GM12891 (cell line): ENCODE measurements at regions not wholly inside any gene's neighbourhood (a gene's known extent, or its start where the extent isn't known, plus 50 kb on each side); places are given as distances from the start of the nearest gene placed in this dataset.

Experiments used
- DNase-seq: peaks from one replicate; pipeline ENCODE4 v3.0.0; 2011; ENCODE audit warnings: low spot score; ENCODE audit not compliant: insufficient read length
- FAIRE-seq: peaks from 2 replicates; lab custom pipeline; 2011; peaks lifted over from hg19 to GRCh38; lab: Jason Lieb, UNC
- PAX5 ChIP-seq: IDR thresholded peaks from 2 replicates; pipeline ENCODE4 v1.6.1; 2011; ENCODE audit warnings: low read length, moderate library complexity, mild to moderate bottlenecking; ENCODE audit not compliant: insufficient read depth, severe bottlenecking
- POLR2A ChIP-seq: IDR thresholded peaks from 2 replicates; pipeline ENCODE4 v1.6.1; 2011; ENCODE audit warnings: low read depth, low read length, control low read depth
- POLR2AphosphoS5 ChIP-seq: IDR thresholded peaks from 2 replicates; pipeline ENCODE4 v1.6.1; 2011; ENCODE audit warnings: low read depth, low read length, control low read depth
- POU2F2 ChIP-seq: IDR thresholded peaks from 2 replicates; pipeline ENCODE4 v1.6.1; 2011; ENCODE audit warnings: low read depth, mild to moderate bottlenecking, control low read depth, low read length, moderate library complexity
- SPI1 ChIP-seq: IDR thresholded peaks from 2 replicates; pipeline ENCODE4 v1.6.1; 2011; ENCODE audit warnings: low read depth, low read length, control low read depth
- TAF1 ChIP-seq: IDR thresholded peaks from 2 replicates; pipeline ENCODE4 v1.6.1; 2011; ENCODE audit warnings: low read depth, low read length, control low read depth

DNA sequence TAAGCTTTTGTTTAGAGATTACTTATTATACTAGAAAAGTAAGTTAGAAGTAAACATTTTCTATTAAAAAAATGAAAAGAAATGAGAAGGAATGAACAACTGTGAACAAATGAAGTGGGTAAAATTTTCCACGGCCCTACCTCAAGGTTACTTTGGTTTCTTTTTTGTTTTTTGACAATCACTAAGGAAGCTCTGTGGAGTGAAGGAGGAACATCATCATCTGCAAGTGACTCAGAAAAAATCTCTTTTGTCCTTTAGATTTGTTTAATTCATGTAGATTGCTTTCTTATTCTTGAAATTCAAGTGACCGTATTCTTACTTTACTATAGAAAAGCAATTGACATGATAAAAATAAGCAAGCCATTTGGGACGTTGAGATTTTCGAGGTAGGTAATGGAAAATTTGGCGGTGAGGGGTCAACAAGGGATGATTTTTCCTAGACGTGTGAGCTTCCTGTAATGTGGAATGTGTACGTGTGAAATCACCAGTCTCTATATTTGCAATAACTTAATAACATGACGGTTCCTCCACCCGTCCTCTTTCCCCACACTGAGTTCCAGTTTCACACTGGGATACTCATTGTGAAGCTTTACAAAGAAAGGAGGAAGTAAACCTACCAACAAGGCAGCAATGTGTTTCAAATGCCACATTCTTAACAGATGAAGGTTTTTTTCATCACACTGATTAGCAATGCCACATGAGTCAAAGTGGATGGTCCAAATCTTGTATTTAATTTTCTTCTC lies 62.3 kb upstream of the EGLN3 start:
- FAIRE-seq (peak; percentile 45), DNase-seq (no peak)
- TF ChIP-seq POLR2AphosphoS5 (no peak), POU2F2 (no peak), SPI1 (no peak), PAX5 (no peak), POLR2A (no peak), TAF1 (no peak)

GRCh38 chr14:34012369-34012768 lies 61.5 kb upstream of the EGLN3 start:
- DNase-seq (no peak), FAIRE-seq (no peak)
- no peak for TF ChIP-seq TAF1
- TF ChIP-seq PAX5: no peak
- TF ChIP-seq SPI1: no peak
- TF ChIP-seq POLR2A: no peak
- no peak for TF ChIP-seq POU2F2
- TF ChIP-seq POLR2AphosphoS5: no peak

DNA sequence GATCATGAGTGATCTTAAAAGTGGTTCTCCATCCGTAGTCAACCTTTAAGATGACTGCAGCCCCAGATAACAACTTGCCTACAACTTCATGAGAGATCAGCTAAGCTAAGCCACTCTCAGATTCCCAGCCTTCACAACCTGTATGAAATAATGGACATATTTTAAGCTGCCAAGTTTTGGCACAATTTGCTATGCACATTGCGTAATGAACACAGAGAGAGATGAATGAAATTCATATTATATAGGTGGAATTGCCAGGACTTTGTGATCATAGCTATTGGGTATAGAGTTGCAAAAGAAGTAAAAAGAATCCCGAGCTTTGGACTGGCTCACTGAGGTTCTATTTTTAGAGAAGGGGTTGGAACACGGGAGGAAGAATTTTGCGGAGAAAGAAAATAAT lies 59.1 kb upstream of the EGLN3 start:
- TF ChIP-seq TAF1 (no peak), SPI1 (no peak), POLR2AphosphoS5 (no peak), POU2F2 (no peak), PAX5 (no peak), POLR2A (no peak)
- no peak for FAIRE-seq
- DNase-seq: no peak

GRCh38 chr14:34007902-34008301 lies 57.0 kb upstream of the EGLN3 start:
- DNase-seq (no peak), FAIRE-seq (no peak)
- no peak for TF ChIP-seq PAX5
- no peak for TF ChIP-seq POU2F2
- TF ChIP-seq POLR2AphosphoS5: no peak
- TF ChIP-seq TAF1: no peak
- no peak for TF ChIP-seq POLR2A
- no peak for TF ChIP-seq SPI1

- DNase-seq (no peak), FAIRE-seq (no peak)
- no peak for TF ChIP-seq SPI1
- TF ChIP-seq TAF1: no peak
- no peak for TF ChIP-seq PAX5
- no peak for TF ChIP-seq POLR2AphosphoS5
- no peak for TF ChIP-seq POLR2A
- no peak for TF ChIP-seq POU2F2
These were observed 55.0 kb upstream of the EGLN3 start for GRCh38 chr14:34005901-34006300.

- no peak for DNase-seq
- no peak for FAIRE-seq
- no peak for TF ChIP-seq TAF1
- TF ChIP-seq POLR2AphosphoS5: no peak
- no peak for TF ChIP-seq PAX5
- TF ChIP-seq POLR2A: no peak
- no peak for TF ChIP-seq SPI1
- no peak for TF ChIP-seq POU2F2
These were observed 54.0 kb upstream of the EGLN3 start for GRCh38 chr14:34004881-34005280.

DNA sequence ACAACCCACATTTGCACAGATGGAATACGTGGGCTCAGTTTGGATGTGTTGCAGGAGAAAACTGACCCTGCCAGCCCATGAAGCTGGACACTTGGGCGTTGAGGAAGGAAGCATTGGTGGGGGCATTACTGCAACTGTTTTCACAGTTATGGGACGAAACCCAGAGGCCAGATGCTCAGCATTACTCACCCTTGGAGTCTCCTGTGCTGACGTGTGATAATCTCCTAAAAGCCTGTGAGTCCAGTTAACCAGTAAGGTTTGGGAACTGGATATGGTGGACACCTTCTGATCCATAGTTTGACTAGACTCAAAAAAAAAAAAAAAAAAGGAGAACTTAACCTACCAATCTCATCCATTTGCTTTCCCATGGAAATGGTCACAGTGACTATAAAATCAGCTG lies 52.8 kb upstream of the EGLN3 start:
- no peak for DNase-seq
- no peak for TF ChIP-seq POLR2A
- TF ChIP-seq POU2F2: no peak
- no peak for TF ChIP-seq SPI1
- TF ChIP-seq PAX5: no peak
- no peak for TF ChIP-seq POLR2AphosphoS5
- no peak for TF ChIP-seq TAF1
- no peak for FAIRE-seq

DNA sequence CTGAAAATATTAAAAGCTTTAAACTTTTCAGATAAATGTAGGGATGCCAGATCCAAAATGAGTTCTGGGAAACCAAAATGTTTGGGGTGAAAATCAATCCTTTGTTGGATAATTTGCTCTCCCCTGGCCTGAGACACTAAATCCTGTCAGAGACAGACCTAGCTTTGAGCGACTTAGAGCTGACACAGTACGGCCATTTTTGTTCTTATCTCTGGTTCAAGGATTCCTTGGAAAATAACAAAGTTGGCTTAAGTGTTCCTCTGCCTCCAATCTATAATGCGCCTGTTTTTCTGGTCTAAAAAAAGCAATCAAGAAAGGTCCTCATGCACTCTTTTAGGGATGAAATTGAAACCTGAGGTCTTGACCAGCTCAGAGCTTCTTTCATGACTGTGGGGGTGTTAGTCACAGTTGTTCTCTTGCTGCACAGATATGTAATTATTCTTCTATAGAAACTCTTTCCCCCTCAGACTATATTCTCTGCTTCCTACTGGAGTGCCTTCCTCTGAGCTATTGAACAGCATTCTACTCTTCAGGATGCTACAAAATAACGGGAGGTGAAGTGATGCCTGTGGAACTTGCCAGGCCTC lies 52.3 kb upstream of the EGLN3 start:
- DNase-seq: no peak
- no peak for FAIRE-seq
- TF ChIP-seq TAF1: no peak
- no peak for TF ChIP-seq POU2F2
- TF ChIP-seq SPI1: no peak
- TF ChIP-seq PAX5: no peak
- no peak for TF ChIP-seq POLR2A
- no peak for TF ChIP-seq POLR2AphosphoS5
